K562 (cell line): ENCODE measurements at regions not wholly inside any gene's neighbourhood (a gene's known extent, or its start where the extent isn't known, plus 50 kb on each side); places are given as distances from the start of the nearest gene placed in this dataset.

Experiments used
- ATAC-seq: fragments of 200-7000 bp; cut with Tn5 transposase; 3 replicates; pipeline ENCODE4 v1.9.1; 2020; ENCODE audit warnings: moderate library complexity
- BruUV-seq: library from RNA; stranded (reverse); fragments of 400-500 nt; replicated peaks from 2 replicates; lab custom pipeline; 2021; lab: Mats Ljungman, UMichigan
- CTCF ChIA-PET: fragments of 300-600 bp; formaldehyde crosslinking; extraction: SDS; loops from one replicate; lab custom pipeline; 2021; ENCODE audit warnings: low intra/inter-chr PET ratio; lab: Yijun Ruan, JAX
- POLR2A ChIA-PET: fragments of 300-600, 350-650 bp; sonication (Branson Sonifier 250); formaldehyde crosslinking; extraction: SDS; loops from one replicate; lab custom pipeline; 2021; ENCODE audit warnings: antibody characterized with exemption, inconsistent platforms; lab: Yijun Ruan, JAX
- DNase-seq, 4 experiments: peaks; one replicate each; pipeline versions ENCODE4 v3.0.0 to v3.0.0-alpha.2; 2011 to 2018; ENCODE audit warnings: low spot score in 3 of 4, mixed read lengths in 3 of 4; ENCODE audit errors: extremely low read depth in 1 of 4
- FAIRE-seq: peaks from 2 replicates; lab custom pipeline; 2011; peaks lifted over from hg19 to GRCh38; lab: Jason Lieb, UNC
- H2AFZ ChIP-seq: 2 replicates; pipeline ENCODE4 v1.6.0; 2011; ENCODE audit warnings: low read depth, low read length, control low read depth, inconsistent platforms
- H3K27ac ChIP-seq: fragments of 200-600 bp; 3 replicates; pipeline ENCODE4 v1.8.0; 2011; ENCODE audit warnings: low read depth, mild to moderate bottlenecking, control low read depth, inconsistent platforms, low read length, moderate library complexity, mixed read lengths; ENCODE audit errors: extremely low read depth
- H3K27me3 ChIP-seq, 2 experiments: fragments of 300-600 bp in 1 of 2; 2 replicates in 1 of 2; 3 replicates in 1 of 2; pipeline versions ENCODE4 v1.6.0 to v1.8.0; 2011; ENCODE audit warnings: inconsistent platforms in 2 of 2, low read length in 2 of 2, mild to moderate bottlenecking in 1 of 2, mixed read lengths in 1 of 2, moderate library complexity in 1 of 2; ENCODE audit not compliant: control insufficient read depth in 2 of 2, insufficient read depth in 2 of 2
- H3K36me3 ChIP-seq: fragments of 300-600 bp; 3 replicates; pipeline ENCODE4 v1.8.0; 2011; ENCODE audit warnings: mild to moderate bottlenecking, low read length, inconsistent platforms; ENCODE audit not compliant: control insufficient read depth, insufficient read depth
- H3K4me1 ChIP-seq, 2 experiments: fragments of 200-600 bp in 1 of 2; replicated peaks in 1 of 2; 2 replicates in 1 of 2; 3 replicates in 1 of 2; pipeline versions ENCODE4 v1.5.1 to v1.8.0; 2011; ENCODE audit warnings: inconsistent platforms in 2 of 2, low read length in 2 of 2, mild to moderate bottlenecking in 1 of 2, mixed read lengths in 1 of 2, moderate library complexity in 1 of 2; ENCODE audit not compliant: control insufficient read depth in 2 of 2, insufficient read depth in 2 of 2
- H3K4me2 ChIP-seq: 2 replicates; pipeline ENCODE4 v1.6.1; 2011; ENCODE audit warnings: low read length, control low read depth, inconsistent platforms, mixed read lengths; ENCODE audit not compliant: insufficient read depth
- H3K4me3 ChIP-seq: fragments of 200-600 bp; sonication (generic), shearing (Covaris generic); 2 replicates; pipeline ENCODE4 v1.5.1; 2016; ENCODE audit warnings: control low read depth, inconsistent platforms
- H3K79me2 ChIP-seq: fragments of 200-600 bp; 3 replicates; pipeline ENCODE4 v1.8.0; 2011; ENCODE audit warnings: low read length, inconsistent platforms; ENCODE audit not compliant: control insufficient read depth, insufficient read depth
- H3K9ac ChIP-seq, 2 experiments: 2 replicates each; pipeline versions ENCODE4 v1.6.0 to v1.6.1; 2011; ENCODE audit warnings: low read depth in 2 of 2, low read length in 2 of 2, control low read depth in 1 of 2, inconsistent platforms in 1 of 2, mild to moderate bottlenecking in 1 of 2, mixed read lengths in 1 of 2; ENCODE audit not compliant: insufficient read depth in 1 of 2
- H3K9me1 ChIP-seq: one replicate; pipeline ENCODE4 v1.6.0; 2011; ENCODE audit warnings: inconsistent platforms, mild to moderate bottlenecking, low read length, moderate library complexity; ENCODE audit not compliant: control insufficient read depth, insufficient read depth
- H3K9me3 ChIP-seq: replicated peaks from 2 replicates; pipeline ENCODE4 v1.5.1; 2011; ENCODE audit warnings: low read depth, low read length, inconsistent platforms; ENCODE audit not compliant: control insufficient read depth, insufficient read depth
- H4K20me1 ChIP-seq: replicated peaks from 2 replicates; pipeline ENCODE4 v1.6.1; 2011; ENCODE audit warnings: low read length, inconsistent platforms, mixed read lengths; ENCODE audit not compliant: control insufficient read depth, insufficient read depth
- FOXM1 ChIP-seq, 2 experiments: fragments of 450-650 bp in 1 of 2; sonication (generic) in 1 of 2; formaldehyde crosslinking in 1 of 2; IDR thresholded peaks; 2 replicates each; pipeline versions ENCODE4 v1.6.1 to v1.9.0; 2017 to 2022; ENCODE audit warnings: low read depth in 2 of 2, mild to moderate bottlenecking in 2 of 2, missing genetic modification reagents in 1 of 2, moderate library complexity in 1 of 2
- RERE ChIP-seq: sonication (generic); formaldehyde crosslinking; IDR thresholded peaks from 2 replicates; pipeline ENCODE4 v1.8.0; 2023; ENCODE audit warnings: missing genetic modification reagents, mild to moderate bottlenecking, borderline replicate concordance
- XRCC5 ChIP-seq: fragments of 200-400 bp; formaldehyde crosslinking; IDR thresholded peaks from 2 replicates; pipeline ENCODE4 v1.6.1; 2017; ENCODE audit warnings: low read depth, mild to moderate bottlenecking, low read length
- in situ Hi-C: fragments of 300-500 bp; cut with MboI; formaldehyde crosslinking; loops from 4 replicates; pipeline ENCODE4 v1.15.0; 2018; ENCODE audit warnings: inconsistent platforms, mixed read lengths
- intact Hi-C: fragments of 100-400 bp; cut with micrococcal nuclease; formaldehyde crosslinking; loops from 2 replicates; pipeline ENCODE4 v1.14.2; 2022
- TF ChIP-seq, protein P1 (sequence below): sonication (generic); formaldehyde crosslinking; IDR thresholded peaks from 2 replicates; pipeline ENCODE4 v1.8.0; 2023; ENCODE audit warnings: mild to moderate bottlenecking, missing genetic modification reagents

DNA sequence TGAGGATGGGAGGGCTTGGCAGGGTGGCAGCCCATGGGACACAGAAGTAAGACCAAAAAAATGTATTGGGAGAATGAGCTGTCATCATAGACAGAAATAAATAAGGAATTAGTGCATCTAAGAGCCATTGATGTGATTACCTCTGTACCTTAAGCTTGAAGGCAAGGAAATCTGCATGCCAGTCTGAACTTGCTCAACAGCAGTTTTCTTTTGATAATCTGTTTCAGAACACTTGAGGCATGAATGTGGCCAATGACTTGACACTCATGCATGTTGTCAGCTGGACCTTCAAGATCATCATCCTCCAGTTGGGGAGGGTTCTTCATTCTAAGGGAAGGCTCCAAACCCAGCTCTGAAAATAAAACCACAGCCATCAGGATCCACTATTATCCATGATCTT lies 148.5 kb downstream of the DCLK3 start:
- H3K79me2 ChIP-seq, result no peaks in the 10 kb centered on the region
- no peaks in the 10 kb centered on the region for H3K9me3 ChIP-seq
- H3K36me3 ChIP-seq, result no peaks in the 10 kb centered on the region
- H3K4me3 ChIP-seq, result no peak overlapping the region
- intact Hi-C loops, result no loop called here
- POLR2A ChIA-PET, result interaction anchor here (0.6 kb wide), 1 partner anchor 1131 kb away, joined by 3 read pairs; no protein-coding TSS in a partner anchor
- H3K27me3 ChIP-seq, result no peaks in the 10 kb centered on the region
- no peak for TF ChIP-seq FOXM1 (IDR thresholded peaks at IDR 0.05; ENCODE audit: low read depth)
- no peak for TF ChIP-seq FOXM1 (CRISPR knock-in tag; IDR thresholded peaks at IDR 0.05; ENCODE audit: low read depth)
- no peak for TF ChIP-seq XRCC5
- TF ChIP-seq, protein P1, sequence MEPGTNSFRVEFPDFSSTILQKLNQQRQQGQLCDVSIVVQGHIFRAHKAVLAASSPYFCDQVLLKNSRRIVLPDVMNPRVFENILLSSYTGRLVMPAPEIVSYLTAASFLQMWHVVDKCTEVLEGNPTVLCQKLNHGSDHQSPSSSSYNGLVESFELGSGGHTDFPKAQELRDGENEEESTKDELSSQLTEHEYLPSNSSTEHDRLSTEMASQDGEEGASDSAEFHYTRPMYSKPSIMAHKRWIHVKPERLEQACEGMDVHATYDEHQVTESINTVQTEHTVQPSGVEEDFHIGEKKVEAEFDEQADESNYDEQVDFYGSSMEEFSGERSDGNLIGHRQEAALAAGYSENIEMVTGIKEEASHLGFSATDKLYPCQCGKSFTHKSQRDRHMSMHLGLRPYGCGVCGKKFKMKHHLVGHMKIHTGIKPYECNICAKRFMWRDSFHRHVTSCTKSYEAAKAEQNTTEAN (CRISPR knock-in tag), result no peak
- TF ChIP-seq RERE, result no peak
- no peak overlapping the region for H3K9ac ChIP-seq
- no peak overlapping the region for H3K4me2 ChIP-seq
- DNase-seq (no peak), FAIRE-seq (no peak), ATAC-seq (no peak)
- BruUV-seq, result no TSS peak
- H4K20me1 ChIP-seq, result no peaks in the 10 kb centered on the region
- H3K4me1 ChIP-seq, result no peaks in the 10 kb centered on the region
- H3K27ac ChIP-seq, result no peak overlapping the region
- CTCF ChIA-PET, result no interaction called here
- in situ Hi-C loops, result no loop called here
- H2AFZ ChIP-seq, result no peak overlapping the region
- no peaks in the 10 kb centered on the region for H3K9me1 ChIP-seq
